HepG2 (cell line): ENCODE measurements at regions not wholly inside any gene's neighbourhood (a gene's known extent, or its start where the extent isn't known, plus 50 kb on each side); places are given as distances from the start of the nearest gene placed in this dataset.

Source experiments
- ATAC-seq: fragments of 200-7000 bp; cut with Tn5 transposase; 3 replicates; pipeline ENCODE4 v1.9.1; 2020; ENCODE audit warnings: mild to moderate bottlenecking, moderate library complexity
- BruUV-seq: library from RNA; stranded (reverse); fragments of 400-500 nt; replicated peaks from 2 replicates; lab custom pipeline; 2021; lab: Mats Ljungman, UMichigan
- CTCF ChIA-PET: fragments of 300-600 bp; formaldehyde crosslinking; extraction: SDS; loops from one replicate; lab custom pipeline; 2021; ENCODE audit warnings: low total read pairs, inconsistent platforms, low intra/inter-chr PET ratio; lab: Yijun Ruan, JAX
- POLR2A ChIA-PET: fragments of 350-600 bp; sonication (Branson Sonifier 250); formaldehyde crosslinking; loops from one replicate; lab custom pipeline; 2020; ENCODE audit warnings: antibody characterized with exemption, inconsistent platforms; lab: Yijun Ruan, JAX
- DNase-seq: peaks from one replicate; pipeline ENCODE4 v3.0.0-alpha.2; 2015; ENCODE audit warnings: low spot score
- FAIRE-seq: peaks from 3 replicates; lab custom pipeline; 2011; peaks lifted over from hg19 to GRCh38; lab: Jason Lieb, UNC
- H2AFZ ChIP-seq: one replicate; pipeline ENCODE4 v1.6.1; 2011; ENCODE audit warnings: low read length, inconsistent platforms
- H3K27ac ChIP-seq: fragments of 300-600 bp; 3 replicates; pipeline ENCODE4 v1.8.0; 2011; ENCODE audit warnings: mixed run types, mild to moderate bottlenecking, mixed read lengths, low read length, inconsistent platforms; ENCODE audit not compliant: insufficient read depth; ENCODE audit errors: extremely low read length
- H3K27me3 ChIP-seq, 2 experiments: fragments of 200-600 bp in 1 of 2; 2 replicates in 1 of 2; 3 replicates in 1 of 2; pipeline versions ENCODE4 v1.6.0 to v1.8.0; 2011; ENCODE audit warnings: low read length in 2 of 2, mild to moderate bottlenecking in 2 of 2, moderate library complexity in 2 of 2, inconsistent platforms in 1 of 2; ENCODE audit not compliant: insufficient read depth in 2 of 2, control insufficient read depth in 1 of 2
- H3K36me3 ChIP-seq, 2 experiments: fragments of 200-600 bp in 1 of 2; replicated peaks in 1 of 2; 2 replicates in 1 of 2; 3 replicates in 1 of 2; pipeline versions ENCODE4 v1.5.1 to v1.8.0; 2011; ENCODE audit warnings: low read length in 2 of 2, inconsistent platforms in 1 of 2; ENCODE audit not compliant: insufficient read depth in 2 of 2, control insufficient read depth in 1 of 2
- H3K4me1 ChIP-seq: 2 replicates; pipeline ENCODE4 v1.5.1; 2012; ENCODE audit warnings: low read length, inconsistent platforms; ENCODE audit not compliant: insufficient read depth
- H3K4me2 ChIP-seq: 2 replicates; pipeline ENCODE4 v1.6.0; 2011; ENCODE audit warnings: low read depth, low read length, inconsistent platforms
- H3K4me3 ChIP-seq, 3 experiments: fragments of 200-600 bp in 1 of 3; sonication (generic), shearing (Covaris generic) in 1 of 3; replicated peaks in 1 of 3; 2 replicates each; pipeline ENCODE4 v1.5.1; 2011 to 2016; ENCODE audit warnings: low read length in 3 of 3, inconsistent platforms in 2 of 3, low read depth in 2 of 3, mild to moderate bottlenecking in 2 of 3, control low read depth in 1 of 3, mixed read lengths in 1 of 3; ENCODE audit not compliant: insufficient read depth in 1 of 3
- H3K79me2 ChIP-seq: one replicate; pipeline ENCODE4 v1.6.1; 2011; ENCODE audit warnings: low read length, inconsistent platforms; ENCODE audit not compliant: insufficient read depth
- H3K9ac ChIP-seq: 2 replicates; pipeline ENCODE4 v1.6.0; 2011; ENCODE audit warnings: mild to moderate bottlenecking, low read depth, low read length, inconsistent platforms; ENCODE audit not compliant: insufficient read depth
- H3K9me3 ChIP-seq: 2 replicates; pipeline ENCODE4 v1.5.1; 2012; ENCODE audit warnings: mild to moderate bottlenecking, low read length
- H4K20me1 ChIP-seq: 2 replicates; pipeline ENCODE4 v1.6.0; 2011; ENCODE audit warnings: inconsistent platforms, mild to moderate bottlenecking, low read length, moderate library complexity; ENCODE audit not compliant: insufficient read depth
- SAP130 ChIP-seq: IDR thresholded peaks from 2 replicates; pipeline ENCODE4 v1.6.1; 2016; ENCODE audit warnings: low read depth
- U2AF2 ChIP-seq: fragments of 200-400 bp; formaldehyde crosslinking; IDR thresholded peaks from 2 replicates; pipeline ENCODE4 v1.6.1; 2017; ENCODE audit warnings: low read depth, mild to moderate bottlenecking, low read length
- ZNF205 ChIP-seq: IDR thresholded peaks from 2 replicates; pipeline ENCODE4 v1.6.1; 2018; ENCODE audit warnings: missing biosample characterization, missing genetic modification reagents
- ZNF343 ChIP-seq: sonication (generic); formaldehyde crosslinking; IDR thresholded peaks from 2 replicates; pipeline ENCODE4 v1.4.0; 2020; ENCODE audit warnings: mild to moderate bottlenecking, missing genetic modification reagents
- ZNF615 ChIP-seq: sonication (generic); formaldehyde crosslinking; IDR thresholded peaks from 2 replicates; pipeline ENCODE4 v1.5.0; 2020; ENCODE audit warnings: mild to moderate bottlenecking, missing genetic modification reagents, borderline replicate concordance
- ZNF672 ChIP-seq: sonication (generic); formaldehyde crosslinking; IDR thresholded peaks from 2 replicates; pipeline ENCODE4 v1.8.1; 2022; ENCODE audit warnings: missing genetic modification reagents
- WGBS: methylation state at CpG from one replicate; pipeline ENCODE4 v1.1.6; 2017; ENCODE audit warnings: low lambda C conversion rate; 5-methylcytosine and 5-hydroxymethylcytosine counted together
- in situ Hi-C: cut with HindIII; loops from 2 replicates; pipeline ENCODE4 v1.10.0; 2017; ENCODE audit warnings: low pct_unique_long_range_greater_than_20kb; ENCODE audit not compliant: extremely low pct_ligation_motif_present
- intact Hi-C: fragments of 100-400 bp; cut with micrococcal nuclease; formaldehyde crosslinking; loops from one replicate; pipeline ENCODE4 v1.10.0; 2022; ENCODE audit not compliant: unreplicated experiment
- TF ChIP-seq, protein P1 (sequence below): sonication (generic); formaldehyde crosslinking; IDR thresholded peaks from 2 replicates; pipeline ENCODE4 v1.5.1; 2020; ENCODE audit warnings: mild to moderate bottlenecking, missing genetic modification reagents, borderline replicate concordance
- TF ChIP-seq, protein P2 (sequence below): sonication (generic); formaldehyde crosslinking; IDR thresholded peaks from 2 replicates; pipeline ENCODE4 v1.4.0; 2020; ENCODE audit warnings: missing genetic modification reagents
- TF ChIP-seq, protein P3 (sequence below): IDR thresholded peaks from 2 replicates; pipeline ENCODE4 v1.6.1; 2012; ENCODE audit warnings: inconsistent platforms

DNA sequence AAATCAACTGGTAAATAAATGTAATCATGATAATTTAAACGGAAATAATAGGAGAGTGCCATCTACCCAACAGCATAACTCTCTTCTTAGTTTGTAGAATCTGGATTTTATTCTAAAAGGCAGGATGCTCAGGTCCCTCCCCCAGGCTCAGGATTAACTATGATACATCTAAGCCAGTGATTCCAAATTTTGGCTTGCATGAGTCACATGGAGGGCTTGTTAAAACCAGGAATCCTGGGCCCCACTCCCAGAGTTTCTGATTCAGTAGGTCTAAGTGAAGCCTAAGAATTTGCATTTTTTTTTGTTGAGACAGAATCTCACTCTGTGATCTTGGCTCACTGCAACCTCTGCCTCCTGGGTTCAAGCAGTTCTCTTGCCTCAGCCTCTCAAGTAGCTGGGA lies 62.3 kb upstream of the ZFR start:
- WGBS = 3% methylated on average over 1 of the region's 1 CpG
- H4K20me1 ChIP-seq = no peaks in the 10 kb centered on the region
- no peaks in the 10 kb centered on the region for H3K79me2 ChIP-seq
- DNase-seq = no peak
- FAIRE-seq = no peak
- no peak overlapping the region for H3K4me2 ChIP-seq
- ATAC-seq = no peak
- H2AFZ ChIP-seq = no peak overlapping the region
- peaks cover 32% of the 10 kb centered on the region for H3K4me1 ChIP-seq
- peaks cover 1 to 6% of the 10 kb centered on the region in 2 experiments; a peak in 3 of 5 replicates for H3K27me3 ChIP-seq
- ChIA-PET POLR2A (no interaction called here), CTCF (no interaction called here)
- no peaks in the 10 kb centered on the region for H3K9me3 ChIP-seq
- no peak overlapping the region for H3K4me3 ChIP-seq
- no TSS peak for BruUV-seq
- no peaks in the 10 kb centered on the region for H3K36me3 ChIP-seq
- TF ChIP-seq ZNF615 (CRISPR knock-in tag) (no peak), SAP130 (CRISPR knock-in tag) (no peak), ZNF205 (CRISPR knock-in tag) (no peak)
- intact Hi-C loops = no loop called here
- in situ Hi-C loops = no loop called here
- no peak overlapping the region for H3K9ac ChIP-seq
- no peak overlapping the region for H3K27ac ChIP-seq

DNA sequence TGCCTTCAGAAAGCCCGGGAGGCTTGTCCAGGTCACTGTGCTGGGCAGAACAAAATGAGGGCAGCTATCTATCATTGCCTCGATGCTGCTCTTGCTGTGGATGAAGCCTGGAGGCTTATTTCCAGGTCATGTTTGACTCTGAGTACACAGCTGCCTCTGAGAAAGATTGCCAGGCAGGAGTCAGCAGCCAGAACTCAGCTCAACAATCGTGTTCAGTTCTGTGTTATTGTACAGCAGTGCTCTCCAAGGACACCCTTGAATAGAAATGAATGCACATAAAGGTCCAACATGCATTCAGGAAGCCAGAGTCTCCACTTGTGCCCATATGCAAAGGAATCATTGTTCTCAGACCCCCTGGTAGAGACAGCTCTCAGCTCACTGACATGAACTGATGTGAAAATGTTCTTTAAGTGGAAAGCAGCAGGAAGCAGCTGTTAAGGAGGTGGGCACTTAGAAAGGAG lies 61.7 kb upstream of the ZFR start:
- H3K4me2 ChIP-seq = peak overlapping the region; percentile 6; the same call in 1 of the 2 replicates
- FAIRE-seq = no peak
- in situ Hi-C loops (no loop called here), intact Hi-C loops (no loop called here)
- peaks cover 32% of the 10 kb centered on the region for H3K4me1 ChIP-seq
- POLR2A ChIA-PET = interaction anchor here (1.5 kb wide), 1 partner anchor 21 kb away, joined by 3 read pairs; no protein-coding TSS in a partner anchor
- no TSS peak for BruUV-seq
- H3K36me3 ChIP-seq = no peaks in the 10 kb centered on the region
- H3K9me3 ChIP-seq = no peaks in the 10 kb centered on the region
- DNase-seq = no peak
- WGBS = 0% methylated on average over 3 of the region's 3 CpGs
- H3K9ac ChIP-seq = no peak overlapping the region
- peaks cover 1 to 6% of the 10 kb centered on the region in 2 experiments; a peak in 3 of 5 replicates for H3K27me3 ChIP-seq
- no peaks in the 10 kb centered on the region for H3K79me2 ChIP-seq
- no peak overlapping the region for H3K27ac ChIP-seq
- no peaks in the 10 kb centered on the region for H4K20me1 ChIP-seq
- H3K4me3 ChIP-seq = no peak overlapping the region
- ATAC-seq = peak; percentile 62
- CTCF ChIA-PET = no interaction called here
- H2AFZ ChIP-seq = no peak overlapping the region
- TF ChIP-seq, protein P1, sequence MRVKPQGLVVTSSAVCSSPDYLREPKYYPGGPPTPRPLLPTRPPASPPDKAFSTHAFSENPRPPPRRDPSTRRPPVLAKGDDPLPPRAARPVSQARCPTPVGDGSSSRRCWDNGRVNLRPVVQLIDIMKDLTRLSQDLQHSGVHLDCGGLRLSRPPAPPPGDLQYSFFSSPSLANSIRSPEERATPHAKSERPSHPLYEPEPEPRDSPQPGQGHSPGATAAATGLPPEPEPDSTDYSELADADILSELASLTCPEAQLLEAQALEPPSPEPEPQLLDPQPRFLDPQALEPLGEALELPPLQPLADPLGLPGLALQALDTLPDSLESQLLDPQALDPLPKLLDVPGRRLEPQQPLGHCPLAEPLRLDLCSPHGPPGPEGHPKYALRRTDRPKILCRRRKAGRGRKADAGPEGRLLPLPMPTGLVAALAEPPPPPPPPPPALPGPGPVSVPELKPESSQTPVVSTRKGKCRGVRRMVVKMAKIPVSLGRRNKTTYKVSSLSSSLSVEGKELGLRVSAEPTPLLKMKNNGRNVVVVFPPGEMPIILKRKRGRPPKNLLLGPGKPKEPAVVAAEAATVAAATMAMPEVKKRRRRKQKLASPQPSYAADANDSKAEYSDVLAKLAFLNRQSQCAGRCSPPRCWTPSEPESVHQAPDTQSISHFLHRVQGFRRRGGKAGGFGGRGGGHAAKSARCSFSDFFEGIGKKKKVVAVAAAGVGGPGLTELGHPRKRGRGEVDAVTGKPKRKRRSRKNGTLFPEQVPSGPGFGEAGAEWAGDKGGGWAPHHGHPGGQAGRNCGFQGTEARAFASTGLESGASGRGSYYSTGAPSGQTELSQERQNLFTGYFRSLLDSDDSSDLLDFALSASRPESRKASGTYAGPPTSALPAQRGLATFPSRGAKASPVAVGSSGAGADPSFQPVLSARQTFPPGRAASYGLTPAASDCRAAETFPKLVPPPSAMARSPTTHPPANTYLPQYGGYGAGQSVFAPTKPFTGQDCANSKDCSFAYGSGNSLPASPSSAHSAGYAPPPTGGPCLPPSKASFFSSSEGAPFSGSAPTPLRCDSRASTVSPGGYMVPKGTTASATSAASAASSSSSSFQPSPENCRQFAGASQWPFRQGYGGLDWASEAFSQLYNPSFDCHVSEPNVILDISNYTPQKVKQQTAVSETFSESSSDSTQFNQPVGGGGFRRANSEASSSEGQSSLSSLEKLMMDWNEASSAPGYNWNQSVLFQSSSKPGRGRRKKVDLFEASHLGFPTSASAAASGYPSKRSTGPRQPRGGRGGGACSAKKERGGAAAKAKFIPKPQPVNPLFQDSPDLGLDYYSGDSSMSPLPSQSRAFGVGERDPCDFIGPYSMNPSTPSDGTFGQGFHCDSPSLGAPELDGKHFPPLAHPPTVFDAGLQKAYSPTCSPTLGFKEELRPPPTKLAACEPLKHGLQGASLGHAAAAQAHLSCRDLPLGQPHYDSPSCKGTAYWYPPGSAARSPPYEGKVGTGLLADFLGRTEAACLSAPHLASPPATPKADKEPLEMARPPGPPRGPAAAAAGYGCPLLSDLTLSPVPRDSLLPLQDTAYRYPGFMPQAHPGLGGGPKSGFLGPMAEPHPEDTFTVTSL = no peak
- TF ChIP-seq ZNF205 (CRISPR knock-in tag) (no peak), U2AF2 (no peak), ZNF343 (CRISPR knock-in tag) (no peak), ZNF672 (CRISPR knock-in tag) (no peak)
- TF ChIP-seq, protein P2, sequence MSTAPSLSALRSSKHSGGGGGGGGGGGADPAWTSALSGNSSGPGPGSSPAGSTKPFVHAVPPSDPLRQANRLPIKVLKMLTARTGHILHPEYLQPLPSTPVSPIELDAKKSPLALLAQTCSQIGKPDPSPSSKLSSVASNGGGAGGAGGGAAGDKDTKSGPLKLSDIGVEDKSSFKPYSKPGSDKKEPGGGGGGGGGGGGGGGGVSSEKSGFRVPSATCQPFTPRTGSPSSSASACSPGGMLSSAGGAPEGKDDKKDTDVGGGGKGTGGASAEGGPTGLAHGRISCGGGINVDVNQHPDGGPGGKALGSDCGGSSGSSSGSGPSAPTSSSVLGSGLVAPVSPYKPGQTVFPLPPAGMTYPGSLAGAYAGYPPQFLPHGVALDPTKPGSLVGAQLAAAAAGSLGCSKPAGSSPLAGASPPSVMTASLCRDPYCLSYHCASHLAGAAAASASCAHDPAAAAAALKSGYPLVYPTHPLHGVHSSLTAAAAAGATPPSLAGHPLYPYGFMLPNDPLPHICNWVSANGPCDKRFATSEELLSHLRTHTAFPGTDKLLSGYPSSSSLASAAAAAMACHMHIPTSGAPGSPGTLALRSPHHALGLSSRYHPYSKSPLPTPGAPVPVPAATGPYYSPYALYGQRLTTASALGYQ (CRISPR knock-in tag) = no peak
- TF ChIP-seq, protein P3, sequence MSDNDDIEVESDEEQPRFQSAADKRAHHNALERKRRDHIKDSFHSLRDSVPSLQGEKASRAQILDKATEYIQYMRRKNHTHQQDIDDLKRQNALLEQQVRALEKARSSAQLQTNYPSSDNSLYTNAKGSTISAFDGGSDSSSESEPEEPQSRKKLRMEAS = no peak
